ENCODE measurements at regions not wholly inside any gene's neighbourhood (a gene's known extent, or its start where the extent isn't known, plus 50 kb on each side); places are given as distances from the start of the nearest gene placed in this dataset.

DNA sequence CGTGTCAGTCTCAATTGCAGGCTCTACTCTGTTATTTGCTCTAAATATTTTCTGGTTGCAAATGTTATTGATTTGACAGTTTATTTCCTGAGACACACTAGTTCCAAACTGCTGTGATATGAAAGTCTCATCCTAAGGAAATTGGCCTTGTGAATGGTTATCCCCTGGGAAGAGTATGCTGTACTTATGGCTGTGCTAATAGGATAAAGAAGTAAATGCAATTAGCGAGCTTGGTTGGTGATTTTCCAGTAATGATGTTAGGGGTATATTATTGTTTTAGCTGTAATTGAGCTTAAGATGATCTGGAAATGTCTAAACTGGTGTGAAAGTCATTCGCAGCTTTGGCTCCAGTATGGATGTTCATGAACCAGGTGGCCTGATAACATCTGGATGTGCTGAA lies 197.9 kb downstream of the SUDS3 start:
- no peaks in the 10 kb centered on the region for H3K27me3 ChIP-seq (ENCODE audit: insufficient read depth, low read length)
- H3K4me3 ChIP-seq (ENCODE audit: low read length), result no peak overlapping the region
- no peak overlapping the region for H3K9ac ChIP-seq (ENCODE audit: low read depth, low read length)
- H3K36me3 ChIP-seq (ENCODE audit: insufficient read depth, low read depth, low read length), result no peaks in the 10 kb centered on the region
- H3K4me1 ChIP-seq (ENCODE audit: insufficient read depth, low read length), result no peaks in the 10 kb centered on the region
- no peak overlapping the region for H3K27ac ChIP-seq (ENCODE audit: low read length)
- peaks cover 21% of the 10 kb centered on the region for H3K9me3 ChIP-seq (ENCODE audit: insufficient read depth, low read depth, low read length)

DNA sequence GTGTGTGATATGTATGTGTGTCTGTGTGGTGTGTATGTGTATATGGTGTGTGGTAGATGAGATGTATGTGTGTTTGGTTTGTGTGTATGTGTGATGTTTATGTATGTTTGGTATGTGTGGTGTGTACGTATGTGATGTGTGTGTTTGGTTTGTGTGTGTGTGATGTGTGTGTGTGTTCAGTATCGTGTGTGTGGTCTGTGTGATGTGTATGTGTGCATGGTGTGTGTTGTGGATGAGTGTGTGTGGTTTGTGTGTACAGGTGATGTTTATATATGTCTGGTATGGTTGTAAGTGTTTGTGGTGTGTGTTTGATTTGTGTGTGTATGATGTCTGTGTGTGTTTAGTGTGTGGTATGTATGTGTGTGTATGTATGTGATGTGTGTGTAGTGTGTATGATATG lies 199.4 kb downstream of the SUDS3 start:
- Histone ChIP-seq H3K27ac (ENCODE audit: low read length) (no peak overlapping the region), H3K9me3 (ENCODE audit: insufficient read depth, low read depth, low read length) (peaks cover 12% of the 10 kb centered on the region), H3K4me3 (ENCODE audit: low read length) (no peak overlapping the region), H3K4me1 (ENCODE audit: insufficient read depth, low read length) (no peaks in the 10 kb centered on the region), H3K36me3 (ENCODE audit: insufficient read depth, low read depth, low read length) (no peaks in the 10 kb centered on the region), H3K9ac (ENCODE audit: low read depth, low read length) (no peak overlapping the region), H3K27me3 (ENCODE audit: insufficient read depth, low read length) (no peaks in the 10 kb centered on the region)

DNA sequence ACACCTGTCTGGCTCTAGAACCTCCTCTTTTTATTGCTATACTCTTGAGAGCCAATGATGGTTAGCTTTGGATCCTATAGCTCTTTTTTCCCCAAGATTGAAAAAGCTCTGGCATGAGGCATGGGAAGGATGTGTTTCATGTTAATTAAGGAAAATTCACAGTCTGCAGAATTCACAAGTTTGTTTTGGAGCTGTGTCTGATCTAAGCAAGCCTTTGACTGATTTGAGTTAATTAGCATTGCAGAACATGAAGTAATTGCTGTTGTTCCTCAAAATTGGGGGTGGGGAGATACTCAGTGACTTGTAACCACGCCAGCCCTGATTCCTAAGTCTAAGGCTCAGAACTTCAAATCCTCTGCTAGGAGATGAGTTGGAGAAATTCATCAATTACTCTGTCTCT lies 205.0 kb downstream of the SUDS3 start:
- no peak overlapping the region for H3K9ac ChIP-seq (ENCODE audit: low read depth, low read length)
- H3K27ac ChIP-seq (ENCODE audit: low read length), result no peak overlapping the region
- peaks cover 6% of the 10 kb centered on the region for H3K4me1 ChIP-seq (ENCODE audit: insufficient read depth, low read length)
- no peaks in the 10 kb centered on the region for H3K9me3 ChIP-seq (ENCODE audit: insufficient read depth, low read depth, low read length)
- H3K4me3 ChIP-seq (ENCODE audit: low read length), result no peak overlapping the region
- no peaks in the 10 kb centered on the region for H3K36me3 ChIP-seq (ENCODE audit: insufficient read depth, low read depth, low read length)
- H3K27me3 ChIP-seq (ENCODE audit: insufficient read depth, low read length), result no peaks in the 10 kb centered on the region

GRCh38 chr12:118582863-118583262 lies 206.5 kb downstream of the SUDS3 start:
- Histone ChIP-seq H3K4me3 (ENCODE audit: low read length) (no peak overlapping the region), H3K4me1 (ENCODE audit: insufficient read depth, low read length) (peaks cover 6% of the 10 kb centered on the region), H3K27me3 (ENCODE audit: insufficient read depth, low read length) (no peaks in the 10 kb centered on the region), H3K27ac (ENCODE audit: low read length) (no peak overlapping the region), H3K36me3 (ENCODE audit: insufficient read depth, low read depth, low read length) (no peaks in the 10 kb centered on the region), H3K9me3 (ENCODE audit: insufficient read depth, low read depth, low read length) (no peaks in the 10 kb centered on the region), H3K9ac (ENCODE audit: low read depth, low read length) (no peak overlapping the region)

DNA sequence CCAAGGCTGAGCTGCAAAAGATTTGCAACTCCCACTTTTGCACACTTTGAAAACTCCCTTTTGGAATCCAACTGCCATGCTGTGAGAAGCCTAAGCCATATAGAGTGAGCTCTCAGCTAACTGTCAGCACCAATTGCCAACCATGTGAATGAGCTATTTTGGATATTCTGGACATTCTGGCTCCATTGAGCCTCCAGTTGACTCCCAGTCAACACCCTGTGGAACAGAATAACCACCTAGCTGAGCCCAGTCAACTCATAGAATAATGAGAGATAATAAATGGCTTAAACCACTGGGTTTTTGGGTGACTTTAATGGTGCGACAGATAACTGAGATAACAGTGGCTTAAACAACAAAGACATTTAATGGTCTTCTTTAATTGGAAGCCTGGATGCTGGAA lies 210.1 kb downstream of the SUDS3 start:
- Histone ChIP-seq H3K9me3 (ENCODE audit: insufficient read depth, low read depth, low read length) (no peaks in the 10 kb centered on the region), H3K4me1 (ENCODE audit: insufficient read depth, low read length) (peaks cover 3% of the 10 kb centered on the region), H3K27ac (ENCODE audit: low read length) (no peak overlapping the region), H3K36me3 (ENCODE audit: insufficient read depth, low read depth, low read length) (no peaks in the 10 kb centered on the region), H3K4me3 (ENCODE audit: low read length) (no peak overlapping the region), H3K9ac (ENCODE audit: low read depth, low read length) (no peak overlapping the region), H3K27me3 (ENCODE audit: insufficient read depth, low read length) (no peaks in the 10 kb centered on the region)

DNA sequence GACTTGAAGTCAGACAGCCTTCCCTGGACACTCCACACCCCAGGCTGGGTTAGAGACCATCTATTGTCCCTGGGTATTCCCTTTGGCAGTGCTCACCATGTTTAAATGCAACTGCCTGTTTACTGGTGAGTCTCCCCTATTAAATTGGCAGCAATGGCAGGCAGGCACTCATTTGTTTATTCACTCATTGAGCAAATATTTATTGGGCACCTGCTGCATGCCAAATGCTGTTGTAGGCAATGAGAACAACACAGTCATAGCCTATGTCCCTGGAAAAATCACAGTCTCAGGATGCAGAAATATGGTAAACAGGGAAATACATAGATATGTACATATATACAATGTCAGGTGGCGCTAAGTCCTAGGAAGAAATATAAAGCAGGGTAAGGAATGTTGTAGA lies 212.8 kb downstream of the SUDS3 start:
- H3K36me3 ChIP-seq (ENCODE audit: insufficient read depth, low read depth, low read length), result no peaks in the 10 kb centered on the region
- no peaks in the 10 kb centered on the region for H3K4me1 ChIP-seq (ENCODE audit: insufficient read depth, low read length)
- no peaks in the 10 kb centered on the region for H3K27me3 ChIP-seq (ENCODE audit: insufficient read depth, low read length)
- no peak overlapping the region for H3K4me3 ChIP-seq (ENCODE audit: low read length)
- no peaks in the 10 kb centered on the region for H3K9me3 ChIP-seq (ENCODE audit: insufficient read depth, low read depth, low read length)
- H3K9ac ChIP-seq (ENCODE audit: low read depth, low read length), result no peak overlapping the region
- H3K27ac ChIP-seq (ENCODE audit: low read length), result no peak overlapping the region

GRCh38 chr12:118590406-118591150 lies 214.2 kb downstream of the SUDS3 start:
- Histone ChIP-seq H3K9ac (ENCODE audit: low read depth, low read length) (no peak overlapping the region), H3K4me3 (ENCODE audit: low read length) (no peak overlapping the region), H3K36me3 (ENCODE audit: insufficient read depth, low read depth, low read length) (no peaks in the 10 kb centered on the region), H3K9me3 (ENCODE audit: insufficient read depth, low read depth, low read length) (no peaks in the 10 kb centered on the region), H3K27me3 (ENCODE audit: insufficient read depth, low read length) (no peaks in the 10 kb centered on the region), H3K4me1 (ENCODE audit: insufficient read depth, low read length) (no peaks in the 10 kb centered on the region), H3K27ac (ENCODE audit: low read length) (no peak overlapping the region)

DNA sequence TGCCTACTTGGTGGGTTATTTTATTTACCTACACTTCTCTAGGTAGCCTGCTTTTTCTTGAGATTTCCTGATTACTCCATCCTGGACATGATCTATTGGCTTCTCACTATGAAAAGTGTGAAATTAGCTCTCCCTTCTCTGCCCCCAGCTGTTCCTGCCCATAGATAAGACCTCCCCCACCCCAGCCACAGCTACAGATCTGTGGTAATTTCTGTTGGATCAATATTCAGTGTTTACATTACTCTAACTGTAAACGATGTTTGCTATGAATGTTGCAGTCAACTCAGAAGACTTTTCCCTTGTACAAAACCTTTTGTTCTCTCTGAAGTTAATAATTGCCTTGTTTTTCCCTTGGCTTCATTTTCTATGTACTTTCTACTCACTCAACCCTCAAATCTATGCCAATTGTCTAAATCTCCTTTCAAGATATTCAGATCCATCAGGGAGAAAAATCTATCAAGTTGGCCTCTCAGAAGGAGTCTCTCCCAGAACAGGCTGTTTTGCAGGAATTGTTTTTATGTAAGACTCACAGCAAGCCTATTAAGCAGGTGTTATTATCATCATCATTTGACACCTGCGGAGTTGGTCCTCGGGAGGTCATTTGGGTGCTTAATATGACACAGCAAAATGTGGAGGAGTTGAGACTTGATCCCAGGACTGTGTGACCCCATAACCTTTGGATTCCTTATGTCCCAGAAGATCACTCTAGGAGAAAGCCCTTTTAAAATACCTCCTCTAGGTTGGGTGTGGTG lies 227.4 kb downstream of the SUDS3 start:
- Histone ChIP-seq H3K4me1 (ENCODE audit: insufficient read depth, low read length) (no peaks in the 10 kb centered on the region; the same call in 1 of the 2 replicates), H3K27me3 (ENCODE audit: insufficient read depth, low read length) (no peaks in the 10 kb centered on the region), H3K9me3 (ENCODE audit: insufficient read depth, low read depth, low read length) (no peaks in the 10 kb centered on the region), H3K27ac (ENCODE audit: low read length) (no peak overlapping the region), H3K4me3 (ENCODE audit: low read length) (no peak overlapping the region), H3K36me3 (ENCODE audit: insufficient read depth, low read depth, low read length) (no peaks in the 10 kb centered on the region), H3K9ac (ENCODE audit: low read depth, low read length) (no peak overlapping the region)

DNA sequence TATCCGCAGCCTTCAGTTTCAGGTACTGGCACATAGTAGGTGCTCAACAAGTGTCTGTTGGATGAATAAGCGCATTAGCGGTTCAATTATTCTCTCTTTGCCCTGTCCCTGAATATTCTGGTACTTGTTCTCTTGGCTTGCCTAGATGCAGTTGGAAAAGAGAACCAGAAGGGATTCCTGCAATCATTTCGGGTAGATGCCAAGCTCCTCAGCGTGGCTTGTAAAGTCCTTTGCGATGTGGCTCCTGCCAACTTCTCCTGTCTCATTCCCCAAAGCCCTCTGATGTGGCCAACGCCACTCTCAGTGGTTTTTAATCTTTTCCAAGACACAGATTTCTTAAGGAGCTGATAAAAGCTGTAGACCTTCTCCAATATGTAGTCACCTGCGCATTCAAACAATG lies 230.3 kb downstream of the SUDS3 start:
- H3K27ac ChIP-seq (ENCODE audit: low read length), result no peak overlapping the region
- no peaks in the 10 kb centered on the region for H3K27me3 ChIP-seq (ENCODE audit: insufficient read depth, low read length)
- no peaks in the 10 kb centered on the region for H3K36me3 ChIP-seq (ENCODE audit: insufficient read depth, low read depth, low read length)
- no peak overlapping the region for H3K9ac ChIP-seq (ENCODE audit: low read depth, low read length)
- H3K4me3 ChIP-seq (ENCODE audit: low read length), result no peak overlapping the region
- H3K9me3 ChIP-seq (ENCODE audit: insufficient read depth, low read depth, low read length), result no peaks in the 10 kb centered on the region
- H3K4me1 ChIP-seq (ENCODE audit: insufficient read depth, low read length), result no peaks in the 10 kb centered on the region; the same call in 1 of the 2 replicates

GRCh38 chr12:118607831-118608230 lies 231.5 kb downstream of the SUDS3 start:
- no peaks in the 10 kb centered on the region for H3K27me3 ChIP-seq (ENCODE audit: insufficient read depth, low read length)
- H3K9me3 ChIP-seq (ENCODE audit: insufficient read depth, low read depth, low read length), result peaks cover 1% of the 10 kb centered on the region; the same call in 1 of the 2 replicates
- H3K4me3 ChIP-seq (ENCODE audit: low read length), result no peak overlapping the region
- no peaks in the 10 kb centered on the region for H3K36me3 ChIP-seq (ENCODE audit: insufficient read depth, low read depth, low read length)
- H3K4me1 ChIP-seq (ENCODE audit: insufficient read depth, low read length), result no peaks in the 10 kb centered on the region; the same call in 1 of the 2 replicates
- no peak overlapping the region for H3K27ac ChIP-seq (ENCODE audit: low read length)
- no peak overlapping the region for H3K9ac ChIP-seq (ENCODE audit: low read depth, low read length)

DNA sequence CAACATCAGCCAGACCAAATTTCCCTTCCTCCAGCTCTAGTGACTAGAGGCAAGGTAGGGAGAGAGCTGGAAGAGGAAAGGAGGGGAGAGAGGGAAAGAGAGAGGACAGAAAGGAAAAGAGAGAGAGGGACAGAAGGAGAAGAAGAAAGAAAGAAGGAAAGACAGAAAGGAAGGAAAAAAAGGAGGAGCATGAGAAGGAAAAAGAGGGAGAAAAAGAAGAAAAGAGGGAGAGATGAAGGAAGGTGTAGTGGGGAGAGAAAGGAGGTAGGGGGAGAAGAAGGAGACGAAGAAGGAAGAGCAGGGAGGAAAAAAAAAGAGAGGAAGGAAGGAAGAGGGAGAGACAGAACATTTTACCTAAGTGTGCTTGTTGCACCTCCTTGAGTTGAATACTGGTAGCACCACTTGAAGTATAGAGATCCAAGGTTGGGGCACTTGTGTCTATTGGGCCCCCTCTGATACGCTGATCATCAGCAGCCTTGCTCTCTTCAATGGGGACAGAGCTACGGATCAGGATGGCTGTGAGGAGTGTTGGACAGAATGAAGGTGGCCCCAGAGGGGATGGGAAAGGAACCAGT lies 232.5 kb downstream of the SUDS3 start:
- Histone ChIP-seq H3K27ac (ENCODE audit: low read length) (no peak overlapping the region), H3K9ac (ENCODE audit: low read depth, low read length) (no peak overlapping the region), H3K9me3 (ENCODE audit: insufficient read depth, low read depth, low read length) (peaks cover 9% of the 10 kb centered on the region; the same call in 1 of the 2 replicates), H3K4me1 (ENCODE audit: insufficient read depth, low read length) (no peaks in the 10 kb centered on the region; the same call in 1 of the 2 replicates), H3K36me3 (ENCODE audit: insufficient read depth, low read depth, low read length) (no peaks in the 10 kb centered on the region), H3K4me3 (ENCODE audit: low read length) (no peak overlapping the region), H3K27me3 (ENCODE audit: insufficient read depth, low read length) (no peaks in the 10 kb centered on the region)

- Histone ChIP-seq H3K9ac (ENCODE audit: low read depth, low read length) (no peak overlapping the region), H3K4me1 (ENCODE audit: insufficient read depth, low read length) (no peaks in the 10 kb centered on the region; the same call in 1 of the 2 replicates), H3K4me3 (ENCODE audit: low read length) (no peak overlapping the region), H3K9me3 (ENCODE audit: insufficient read depth, low read depth, low read length) (peaks cover 12% of the 10 kb centered on the region; the same call in 1 of the 2 replicates), H3K36me3 (ENCODE audit: insufficient read depth, low read depth, low read length) (no peaks in the 10 kb centered on the region), H3K27ac (ENCODE audit: low read length) (no peak overlapping the region), H3K27me3 (ENCODE audit: insufficient read depth, low read length) (no peaks in the 10 kb centered on the region)
These were observed 234.9 kb downstream of the SUDS3 start for GRCh38 chr12:118611295-118611694.
